SK-N-SH (cell line): ENCODE measurements at regions not wholly inside any gene's neighbourhood (a gene's known extent, or its start where the extent isn't known, plus 50 kb on each side); places are given as distances from the start of the nearest gene placed in this dataset.

Source experiments
- CTCF ChIA-PET: fragments of 300-600, 350-600 bp; formaldehyde crosslinking; extraction: SDS; loops from one replicate; lab custom pipeline; 2021; lab: Yijun Ruan, JAX
- POLR2A ChIA-PET: fragments of 350-600 bp; sonication (Branson Sonifier 250); formaldehyde crosslinking; extraction: SDS; loops from one replicate; lab custom pipeline; 2020; ENCODE audit warnings: antibody characterized with exemption, inconsistent platforms; lab: Yijun Ruan, JAX
- DNase-seq: peaks from one replicate; pipeline ENCODE4 v3.0.0; 2012
- H2AFZ ChIP-seq: fragments of 200-600 bp; sonication (generic); 2 replicates; pipeline ENCODE4 v1.8.1; 2016; ENCODE audit warnings: antibody characterized with exemption, mild to moderate bottlenecking, low read depth
- H3F3A ChIP-seq: fragments of 200-600 bp; sonication (generic); replicated peaks from 2 replicates; pipeline ENCODE3; 2016; ENCODE audit warnings: antibody characterized with exemption, mild to moderate bottlenecking; ENCODE audit not compliant: insufficient read depth
- H3K27ac ChIP-seq, 2 experiments: fragments of 200-500 bp in 1 of 2; fragments of 200-600 bp in 1 of 2; sonication (Bioruptor generic) in 1 of 2; sonication (generic), shearing (Covaris generic) in 1 of 2; 2 replicates each; pipeline versions ENCODE4 v1.5.1 to v1.6.1; 2014 to 2016; ENCODE audit warnings: low read depth in 2 of 2, inconsistent platforms in 1 of 2, low read length in 1 of 2, mild to moderate bottlenecking in 1 of 2, mixed read lengths in 1 of 2
- H3K27me3 ChIP-seq: fragments of 200-600 bp; sonication (generic), shearing (Covaris generic); 2 replicates; pipeline ENCODE4 v1.6.1; 2016; ENCODE audit warnings: mixed run types; ENCODE audit not compliant: insufficient read depth
- H3K36me3 ChIP-seq, 2 experiments: fragments of 200-500 bp in 1 of 2; fragments of 200-600 bp in 1 of 2; sonication (Bioruptor generic) in 1 of 2; sonication (generic) in 1 of 2; replicated peaks in 1 of 2; 2 replicates each; pipeline versions ENCODE3 to v1.5.1; 2014 to 2016; ENCODE audit warnings: low read length in 1 of 2, mild to moderate bottlenecking in 1 of 2; ENCODE audit not compliant: insufficient read depth in 2 of 2, control insufficient read depth in 1 of 2
- H3K4me1 ChIP-seq, 2 experiments: fragments of 200-500 bp in 1 of 2; fragments of 200-600 bp in 1 of 2; sonication (Bioruptor generic) in 1 of 2; sonication (generic), shearing (Covaris generic) in 1 of 2; 2 replicates each; pipeline versions ENCODE4 v1.5.1 to v1.6.1; 2014 to 2016; ENCODE audit warnings: low read depth in 1 of 2, low read length in 1 of 2, mixed run types in 1 of 2; ENCODE audit not compliant: insufficient read depth in 2 of 2, control insufficient read depth in 1 of 2
- H3K4me2 ChIP-seq: fragments of 200-600 bp; sonication (generic), shearing (Covaris generic); 2 replicates; pipeline ENCODE4 v1.6.1; 2017; ENCODE audit warnings: mixed run types
- H3K4me3 ChIP-seq, 2 experiments: fragments of 200-500 bp in 1 of 2; fragments of 200-600 bp in 1 of 2; sonication (Bioruptor generic) in 1 of 2; sonication (generic), shearing (Covaris generic) in 1 of 2; 2 replicates each; pipeline versions ENCODE4 v1.5.1 to v1.8.1; 2014 to 2016; ENCODE audit warnings: low read depth in 2 of 2, inconsistent platforms in 1 of 2, low read length in 1 of 2, mild to moderate bottlenecking in 1 of 2, mixed read lengths in 1 of 2, moderate library complexity in 1 of 2
- H3K79me2 ChIP-seq: fragments of 200-600 bp; sonication (generic); 2 replicates; pipeline ENCODE4 v1.8.1; 2017; ENCODE audit warnings: mild to moderate bottlenecking; ENCODE audit not compliant: insufficient read depth
- H3K9ac ChIP-seq: fragments of 200-600 bp; sonication (generic); 2 replicates; pipeline ENCODE4 v1.6.1; 2017; ENCODE audit warnings: mixed run types
- H3K9me2 ChIP-seq: fragments of 200-600 bp; sonication (generic); 2 replicates; pipeline ENCODE4 v1.6.1; 2017; ENCODE audit warnings: mixed run types
- H3K9me3 ChIP-seq: fragments of 200-600 bp; sonication (generic); 2 replicates; pipeline ENCODE4 v1.6.1; 2017; ENCODE audit warnings: mixed run types, mild to moderate bottlenecking, moderate library complexity
- H4K20me1 ChIP-seq: fragments of 200-600 bp; sonication (generic); 2 replicates; pipeline ENCODE4 v1.6.1; 2017; ENCODE audit warnings: mild to moderate bottlenecking, mixed run types; ENCODE audit not compliant: insufficient read depth
- CHD2 ChIP-seq: fragments of 150-350 bp; IDR thresholded peaks from 2 replicates; pipeline ENCODE4 v1.6.1; 2018; ENCODE audit warnings: low read length; ENCODE audit not compliant: partially characterized antibody
- EP300 ChIP-seq, 2 experiments: IDR thresholded peaks; 2 replicates each; pipeline versions ENCODE4 v1.4.0 to v1.6.1; 2012; ENCODE audit warnings: borderline replicate concordance in 1 of 2, low read depth in 1 of 2, low read length in 1 of 2
- FOXJ3 ChIP-seq: sonication (generic); formaldehyde crosslinking; IDR thresholded peaks from 2 replicates; pipeline ENCODE4 v1.5.1; 2020; ENCODE audit warnings: mild to moderate bottlenecking, missing genetic modification reagents
- FOXM1 ChIP-seq: IDR thresholded peaks from 2 replicates; pipeline ENCODE4 v1.4.0; 2012; ENCODE audit warnings: low read depth, mild to moderate bottlenecking
- GABPA ChIP-seq: IDR thresholded peaks from 2 replicates; pipeline ENCODE4 v1.4.0; 2012; ENCODE audit warnings: low read depth, mild to moderate bottlenecking
- GATA2 ChIP-seq: sonication (generic); formaldehyde crosslinking; IDR thresholded peaks from 2 replicates; pipeline ENCODE4 v1.5.0; 2020; ENCODE audit warnings: mild to moderate bottlenecking, missing genetic modification reagents
- MXI1 ChIP-seq: IDR thresholded peaks from 2 replicates; pipeline ENCODE4 v1.6.1; 2012; ENCODE audit warnings: mild to moderate bottlenecking, low read depth, low read length, improper control_type of control experiment
- NFIC ChIP-seq: IDR thresholded peaks from 2 replicates; pipeline ENCODE4 v1.4.0; 2012; ENCODE audit warnings: borderline replicate concordance
- NRF1 ChIP-seq: IDR thresholded peaks from 2 replicates; pipeline ENCODE4 v1.6.1; 2012; ENCODE audit warnings: low read depth, mild to moderate bottlenecking, low read length
- POLR2AphosphoS5 ChIP-seq: IDR thresholded peaks from 2 replicates; pipeline ENCODE4 v1.6.1; 2012; ENCODE audit warnings: low read depth, low read length
- RCOR1 ChIP-seq: fragments of 150-350 bp; IDR thresholded peaks from 2 replicates; pipeline ENCODE4 v1.6.1; 2017; ENCODE audit warnings: antibody characterized with exemption, low read length
- REST ChIP-seq: IDR thresholded peaks from 2 replicates; pipeline ENCODE4 v1.6.1; 2012; ENCODE audit warnings: mild to moderate bottlenecking, low read depth, low read length, moderate library complexity
- RFX5 ChIP-seq: IDR thresholded peaks from 2 replicates; pipeline ENCODE4 v1.6.1; 2012; ENCODE audit warnings: mild to moderate bottlenecking, improper control_type of control experiment, low read length
- SIN3A ChIP-seq: IDR thresholded peaks from 2 replicates; pipeline ENCODE4 v1.6.1; 2012; ENCODE audit warnings: low read depth, mild to moderate bottlenecking, low read length, moderate library complexity, borderline replicate concordance
- SMC3 ChIP-seq: IDR thresholded peaks from 2 replicates; pipeline ENCODE4 v1.6.1; 2012; ENCODE audit warnings: low read depth, low read length, improper control_type of control experiment
- TAF1 ChIP-seq: IDR thresholded peaks from 2 replicates; pipeline ENCODE4 v1.6.1; 2012; ENCODE audit warnings: low read depth, mild to moderate bottlenecking, low read length, moderate library complexity, borderline replicate concordance
- TCF12 ChIP-seq: IDR thresholded peaks from 2 replicates; pipeline ENCODE4 v1.4.0; 2012
- YY1 ChIP-seq: IDR thresholded peaks from 2 replicates; pipeline ENCODE4 v1.4.0; 2012; ENCODE audit warnings: low read depth, mild to moderate bottlenecking
- WGBS: methylation state at CpG from one replicate; pipeline ENCODE4 v1.1.6; 2017; ENCODE audit warnings: low lambda C conversion rate; 5-methylcytosine and 5-hydroxymethylcytosine counted together
- TF ChIP-seq, protein P1 (sequence below): IDR thresholded peaks from 2 replicates; pipeline ENCODE4; 2012
- TF ChIP-seq, protein P2 (sequence below): IDR thresholded peaks from 2 replicates; pipeline ENCODE4 v1.4.0; 2012; ENCODE audit warnings: low read depth, borderline replicate concordance

DNA sequence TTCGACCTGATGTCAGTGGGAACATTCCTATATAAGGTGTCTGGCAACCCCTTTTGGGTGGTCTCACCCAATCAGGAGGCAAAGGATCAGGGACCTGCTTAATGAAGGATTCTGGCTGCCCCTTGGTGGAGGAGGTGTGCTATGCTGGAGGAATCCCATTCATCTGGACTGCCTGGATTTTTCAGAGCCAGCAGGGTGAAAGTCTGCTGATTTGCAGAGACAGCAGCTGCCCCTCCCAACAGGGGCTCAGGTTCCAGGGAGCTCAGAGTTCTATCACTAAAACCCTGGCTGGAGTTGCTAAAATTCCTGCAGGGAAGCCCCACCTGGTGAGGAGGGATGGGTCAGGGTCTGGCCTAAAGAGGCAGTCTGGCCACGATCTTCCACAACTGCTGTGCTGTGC, 398.5 kb upstream of the CNTNAP2 start:
- Histone ChIP-seq H2AFZ (no peak overlapping the region), H3K9ac (no peak overlapping the region), H3K4me2 (no peak overlapping the region), H4K20me1 (no peaks in the 10 kb centered on the region), H3F3A (no peaks in the 10 kb centered on the region), H3K9me3 (no peaks in the 10 kb centered on the region), H3K4me1 (no peaks in the 10 kb centered on the region), H3K27ac (no peak overlapping the region), H3K27me3 (no peaks in the 10 kb centered on the region), H3K9me2 (no peaks in the 10 kb centered on the region), H3K4me3 (no peak overlapping the region), H3K79me2 (no peaks in the 10 kb centered on the region), H3K36me3 (no peaks in the 10 kb centered on the region)
- TF ChIP-seq POLR2AphosphoS5, result no peak
- no peak for TF ChIP-seq TCF12
- no peak for TF ChIP-seq EP300 (IDR thresholded peaks at IDR 0.05; ENCODE audit: borderline replicate concordance in 1 of 2, low read depth in 1 of 2, low read length in 1 of 2)
- no peak for TF ChIP-seq REST
- no peak for TF ChIP-seq YY1
- TF ChIP-seq GATA2 (CRISPR knock-in tag), result no peak
- TF ChIP-seq TAF1, result no peak
- no peak for TF ChIP-seq NFIC
- no peak for TF ChIP-seq NRF1
- DNase-seq, result no peak
- CTCF ChIA-PET, result no interaction called here
- WGBS, result 0% methylated on average over 2 of the region's 2 CpGs
- POLR2A ChIA-PET, result no interaction called here

DNA sequence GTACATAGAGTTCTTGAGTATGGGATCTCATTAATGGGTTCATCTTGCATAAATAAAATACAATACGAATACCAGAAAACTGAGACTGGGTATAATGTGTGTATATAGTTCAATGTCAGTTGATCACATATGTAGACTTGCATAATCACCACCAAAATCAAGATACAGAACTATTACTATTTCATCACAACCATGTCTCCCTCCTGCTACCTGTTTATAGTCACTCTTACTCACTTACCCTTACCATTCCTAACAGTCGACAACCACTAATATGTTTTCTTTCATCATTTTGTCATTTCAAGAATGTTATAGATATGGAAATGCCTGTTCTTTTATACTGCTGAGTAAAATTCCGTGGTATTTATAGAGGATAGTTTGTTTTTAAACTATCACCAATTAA, 416.1 kb upstream of the CNTNAP2 start:
- no peak overlapping the region for H3K9ac ChIP-seq
- H3K27ac ChIP-seq, result no peak overlapping the region
- no peaks in the 10 kb centered on the region for H4K20me1 ChIP-seq
- ChIA-PET POLR2A (no interaction called here), CTCF (interaction anchor here (0.9 kb wide), 1 partner anchor 15 kb away, joined by 3 read pairs; no protein-coding TSS in a partner anchor)
- no peak for DNase-seq
- H3K79me2 ChIP-seq, result no peaks in the 10 kb centered on the region
- H3K27me3 ChIP-seq, result no peaks in the 10 kb centered on the region
- 20% methylated on average over 3 of the region's 3 CpGs for WGBS
- no peaks in the 10 kb centered on the region for H3K9me2 ChIP-seq
- no peak overlapping the region for H2AFZ ChIP-seq
- H3K4me2 ChIP-seq, result no peak overlapping the region
- no peaks in the 10 kb centered on the region for H3K4me1 ChIP-seq
- H3K36me3 ChIP-seq, result no peaks in the 10 kb centered on the region
- H3K4me3 ChIP-seq, result no peak overlapping the region
- peaks cover 19% of the 10 kb centered on the region; the same call in 1 of the 2 replicates for H3K9me3 ChIP-seq
- H3F3A ChIP-seq, result no peaks in the 10 kb centered on the region
- TF ChIP-seq GATA2 (CRISPR knock-in tag) (no peak), SMC3 (no peak), RCOR1 (no peak), CHD2 (no peak), RFX5 (no peak), FOXJ3 (CRISPR knock-in tag) (no peak), MXI1 (no peak), GABPA (no peak), FOXM1 (no peak), REST (no peak), TCF12 (no peak), SIN3A (no peak), EP300 (IDR thresholded peaks at IDR 0.05; ENCODE audit: borderline replicate concordance in 1 of 2, low read depth in 1 of 2, low read length in 1 of 2) (no peak)
- TF ChIP-seq, protein P1, sequence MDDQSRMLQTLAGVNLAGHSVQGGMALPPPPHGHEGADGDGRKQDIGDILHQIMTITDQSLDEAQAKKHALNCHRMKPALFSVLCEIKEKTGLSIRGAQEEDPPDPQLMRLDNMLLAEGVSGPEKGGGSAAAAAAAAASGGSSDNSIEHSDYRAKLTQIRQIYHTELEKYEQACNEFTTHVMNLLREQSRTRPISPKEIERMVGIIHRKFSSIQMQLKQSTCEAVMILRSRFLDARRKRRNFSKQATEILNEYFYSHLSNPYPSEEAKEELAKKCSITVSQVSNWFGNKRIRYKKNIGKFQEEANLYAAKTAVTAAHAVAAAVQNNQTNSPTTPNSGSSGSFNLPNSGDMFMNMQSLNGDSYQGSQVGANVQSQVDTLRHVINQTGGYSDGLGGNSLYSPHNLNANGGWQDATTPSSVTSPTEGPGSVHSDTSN, result no peak
- TF ChIP-seq, protein P2, sequence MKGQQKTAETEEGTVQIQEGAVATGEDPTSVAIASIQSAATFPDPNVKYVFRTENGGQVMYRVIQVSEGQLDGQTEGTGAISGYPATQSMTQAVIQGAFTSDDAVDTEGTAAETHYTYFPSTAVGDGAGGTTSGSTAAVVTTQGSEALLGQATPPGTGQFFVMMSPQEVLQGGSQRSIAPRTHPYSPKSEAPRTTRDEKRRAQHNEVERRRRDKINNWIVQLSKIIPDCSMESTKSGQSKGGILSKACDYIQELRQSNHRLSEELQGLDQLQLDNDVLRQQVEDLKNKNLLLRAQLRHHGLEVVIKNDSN, result no peak
